SK-N-SH (cell line): ENCODE measurements at regions not wholly inside any gene's neighbourhood (a gene's known extent, or its start where the extent isn't known, plus 50 kb on each side); places are given as distances from the start of the nearest gene placed in this dataset.
"Not testable (repeated sequence)": the region's sequence is repeated elsewhere in the genome, so short reads cannot be mapped to it uniquely, and the experiment has no call there.

Source experiments
- CTCF ChIA-PET: fragments of 300-600, 350-600 bp; formaldehyde crosslinking; extraction: SDS; loops from one replicate; lab custom pipeline; 2021; lab: Yijun Ruan, JAX
- POLR2A ChIA-PET: fragments of 350-600 bp; sonication (Branson Sonifier 250); formaldehyde crosslinking; extraction: SDS; loops from one replicate; lab custom pipeline; 2020; ENCODE audit warnings: antibody characterized with exemption, inconsistent platforms; lab: Yijun Ruan, JAX
- DNase-seq: peaks from one replicate; pipeline ENCODE4 v3.0.0; 2012
- H2AFZ ChIP-seq: fragments of 200-600 bp; sonication (generic); 2 replicates; pipeline ENCODE4 v1.8.1; 2016; ENCODE audit warnings: antibody characterized with exemption, mild to moderate bottlenecking, low read depth
- H3F3A ChIP-seq: fragments of 200-600 bp; sonication (generic); replicated peaks from 2 replicates; pipeline ENCODE3; 2016; ENCODE audit warnings: antibody characterized with exemption, mild to moderate bottlenecking; ENCODE audit not compliant: insufficient read depth
- H3K27ac ChIP-seq, 2 experiments: fragments of 200-500 bp in 1 of 2; fragments of 200-600 bp in 1 of 2; sonication (Bioruptor generic) in 1 of 2; sonication (generic), shearing (Covaris generic) in 1 of 2; 2 replicates each; pipeline versions ENCODE4 v1.5.1 to v1.6.1; 2014 to 2016; ENCODE audit warnings: low read depth in 2 of 2, inconsistent platforms in 1 of 2, low read length in 1 of 2, mild to moderate bottlenecking in 1 of 2, mixed read lengths in 1 of 2
- H3K27me3 ChIP-seq: fragments of 200-600 bp; sonication (generic), shearing (Covaris generic); 2 replicates; pipeline ENCODE4 v1.6.1; 2016; ENCODE audit warnings: mixed run types; ENCODE audit not compliant: insufficient read depth
- H3K36me3 ChIP-seq, 2 experiments: fragments of 200-500 bp in 1 of 2; fragments of 200-600 bp in 1 of 2; sonication (Bioruptor generic) in 1 of 2; sonication (generic) in 1 of 2; replicated peaks in 1 of 2; 2 replicates each; pipeline versions ENCODE3 to v1.5.1; 2014 to 2016; ENCODE audit warnings: low read length in 1 of 2, mild to moderate bottlenecking in 1 of 2; ENCODE audit not compliant: insufficient read depth in 2 of 2, control insufficient read depth in 1 of 2
- H3K4me1 ChIP-seq, 2 experiments: fragments of 200-500 bp in 1 of 2; fragments of 200-600 bp in 1 of 2; sonication (Bioruptor generic) in 1 of 2; sonication (generic), shearing (Covaris generic) in 1 of 2; 2 replicates each; pipeline versions ENCODE4 v1.5.1 to v1.6.1; 2014 to 2016; ENCODE audit warnings: low read depth in 1 of 2, low read length in 1 of 2, mixed run types in 1 of 2; ENCODE audit not compliant: insufficient read depth in 2 of 2, control insufficient read depth in 1 of 2
- H3K4me2 ChIP-seq: fragments of 200-600 bp; sonication (generic), shearing (Covaris generic); 2 replicates; pipeline ENCODE4 v1.6.1; 2017; ENCODE audit warnings: mixed run types
- H3K4me3 ChIP-seq, 2 experiments: fragments of 200-500 bp in 1 of 2; fragments of 200-600 bp in 1 of 2; sonication (Bioruptor generic) in 1 of 2; sonication (generic), shearing (Covaris generic) in 1 of 2; 2 replicates each; pipeline versions ENCODE4 v1.5.1 to v1.8.1; 2014 to 2016; ENCODE audit warnings: low read depth in 2 of 2, inconsistent platforms in 1 of 2, low read length in 1 of 2, mild to moderate bottlenecking in 1 of 2, mixed read lengths in 1 of 2, moderate library complexity in 1 of 2
- H3K79me2 ChIP-seq: fragments of 200-600 bp; sonication (generic); 2 replicates; pipeline ENCODE4 v1.8.1; 2017; ENCODE audit warnings: mild to moderate bottlenecking; ENCODE audit not compliant: insufficient read depth
- H3K9ac ChIP-seq: fragments of 200-600 bp; sonication (generic); 2 replicates; pipeline ENCODE4 v1.6.1; 2017; ENCODE audit warnings: mixed run types
- H3K9me2 ChIP-seq: fragments of 200-600 bp; sonication (generic); 2 replicates; pipeline ENCODE4 v1.6.1; 2017; ENCODE audit warnings: mixed run types
- H3K9me3 ChIP-seq: fragments of 200-600 bp; sonication (generic); 2 replicates; pipeline ENCODE4 v1.6.1; 2017; ENCODE audit warnings: mixed run types, mild to moderate bottlenecking, moderate library complexity
- H4K20me1 ChIP-seq: fragments of 200-600 bp; sonication (generic); 2 replicates; pipeline ENCODE4 v1.6.1; 2017; ENCODE audit warnings: mild to moderate bottlenecking, mixed run types; ENCODE audit not compliant: insufficient read depth
- CHD2 ChIP-seq: fragments of 150-350 bp; IDR thresholded peaks from 2 replicates; pipeline ENCODE4 v1.6.1; 2018; ENCODE audit warnings: low read length; ENCODE audit not compliant: partially characterized antibody
- CTCF ChIP-seq: fragments of 200-600 bp; sonication (generic); IDR thresholded peaks from 2 replicates; pipeline ENCODE4 v1.6.1; 2017; ENCODE audit warnings: antibody characterized with exemption, mild to moderate bottlenecking, moderate library complexity
- GATA2 ChIP-seq: sonication (generic); formaldehyde crosslinking; IDR thresholded peaks from 2 replicates; pipeline ENCODE4 v1.5.0; 2020; ENCODE audit warnings: mild to moderate bottlenecking, missing genetic modification reagents
- IRF3 ChIP-seq: fragments of 150-350 bp; IDR thresholded peaks from 2 replicates; pipeline ENCODE4 v1.6.1; 2016; ENCODE audit warnings: mild to moderate bottlenecking, low read depth, low read length
- JUND ChIP-seq: IDR thresholded peaks from 2 replicates; pipeline ENCODE4 v1.4.0; 2012
- MEF2A ChIP-seq: IDR thresholded peaks from 2 replicates; pipeline ENCODE4 v1.4.0; 2012; ENCODE audit warnings: low read depth, borderline replicate concordance
- MXI1 ChIP-seq: IDR thresholded peaks from 2 replicates; pipeline ENCODE4 v1.6.1; 2012; ENCODE audit warnings: mild to moderate bottlenecking, low read depth, low read length, improper control_type of control experiment
- NFIC ChIP-seq: IDR thresholded peaks from 2 replicates; pipeline ENCODE4 v1.4.0; 2012; ENCODE audit warnings: borderline replicate concordance
- NRF1 ChIP-seq: IDR thresholded peaks from 2 replicates; pipeline ENCODE4 v1.6.1; 2012; ENCODE audit warnings: low read depth, mild to moderate bottlenecking, low read length
- POLR2AphosphoS5 ChIP-seq: IDR thresholded peaks from 2 replicates; pipeline ENCODE4 v1.6.1; 2012; ENCODE audit warnings: low read depth, low read length
- RCOR1 ChIP-seq: fragments of 150-350 bp; IDR thresholded peaks from 2 replicates; pipeline ENCODE4 v1.6.1; 2017; ENCODE audit warnings: antibody characterized with exemption, low read length
- REST ChIP-seq: IDR thresholded peaks from 2 replicates; pipeline ENCODE4 v1.6.1; 2012; ENCODE audit warnings: mild to moderate bottlenecking, low read depth, low read length, moderate library complexity
- TEAD4 ChIP-seq: IDR thresholded peaks from 2 replicates; pipeline ENCODE4 v1.4.0; 2012; ENCODE audit warnings: mild to moderate bottlenecking, borderline replicate concordance; ENCODE audit not compliant: insufficient read depth
- USF1 ChIP-seq: IDR thresholded peaks from 2 replicates; pipeline ENCODE4 v1.4.0; 2012; ENCODE audit warnings: low read depth, borderline replicate concordance
- USF2 ChIP-seq: fragments of 150-350 bp; IDR thresholded peaks from 2 replicates; pipeline ENCODE4 v1.6.1; 2017; ENCODE audit warnings: antibody characterized with exemption, low read length, low read depth, borderline replicate concordance
- ZBTB33 ChIP-seq: IDR thresholded peaks from 2 replicates; pipeline ENCODE4 v1.4.0; 2012; ENCODE audit warnings: low read depth, borderline replicate concordance
- WGBS: methylation state at CpG from one replicate; pipeline ENCODE4 v1.1.6; 2017; ENCODE audit warnings: low lambda C conversion rate; 5-methylcytosine and 5-hydroxymethylcytosine counted together

- TF ChIP-seq JUND: no peak
- TF ChIP-seq RCOR1: no peak
- no peak for TF ChIP-seq CTCF
- TF ChIP-seq USF2: no peak
- TF ChIP-seq USF1: no peak
- no peak for TF ChIP-seq NFIC
- no peak for TF ChIP-seq GATA2 (CRISPR knock-in tag)
- TF ChIP-seq ZBTB33: no peak
- no peak for TF ChIP-seq MXI1
- TF ChIP-seq MEF2A: no peak
- TF ChIP-seq CHD2: no peak
- no peak for TF ChIP-seq IRF3
- TF ChIP-seq NRF1: no peak
- TF ChIP-seq REST: no peak
- no peak for TF ChIP-seq POLR2AphosphoS5
- TF ChIP-seq TEAD4: no peak
- TF ChIP-seq, all 33 proteins: peak for 0
- Histone ChIP-seq H2AFZ (no peak overlapping the region), H4K20me1 (no peaks in the 10 kb centered on the region), H3K36me3 (no peaks in the 10 kb centered on the region), H3K79me2 (no peaks in the 10 kb centered on the region), H3K9ac (no peak overlapping the region), H3K4me1 (no peaks in the 10 kb centered on the region; a peak in 1 of 4 replicates), H3K27ac (no peak overlapping the region), H3K4me2 (no peak overlapping the region), H3F3A (no peaks in the 10 kb centered on the region), H3K27me3 (no peaks in the 10 kb centered on the region), H3K9me2 (no peaks in the 10 kb centered on the region), H3K4me3 (no peak overlapping the region), H3K9me3 (no peaks in the 10 kb centered on the region; the same call in 1 of the 2 replicates)
- CTCF ChIA-PET: interaction anchor here (1.0 to 1.7 kb wide), 6 partner anchors 10 to 254 kb away, joined by 3 to 6 read pairs (median 4); no protein-coding TSS in a partner anchor
- 12% methylated on average over 3 of the region's 3 CpGs for WGBS
- no peak for DNase-seq
- POLR2A ChIA-PET: no interaction called here
Observed at GRCh38 chr7:25600262-25600920, 372.1 kb upstream of the NPVF start.

GRCh38 chr7:25602730-25603426, 374.6 kb upstream of the NPVF start:
- H3K9me3 ChIP-seq, H3K27ac ChIP-seq, H3K4me3 ChIP-seq, H4K20me1 ChIP-seq, POLR2A ChIA-PET, H3K4me1 ChIP-seq, H3F3A ChIP-seq, H2AFZ ChIP-seq, H3K4me2 ChIP-seq, H3K9ac ChIP-seq, DNase-seq, H3K9me2 ChIP-seq, H3K27me3 ChIP-seq, H3K36me3 ChIP-seq, H3K79me2 ChIP-seq: not testable (repeated sequence)
- WGBS: 46% methylated on average over 26 of the region's 30 CpGs
- CTCF ChIA-PET: interaction anchor here (0.9 kb wide), 1 partner anchor 249 kb away, joined by 3 read pairs; no protein-coding TSS in a partner anchor
